B cell (primary cell): ENCODE measurements at regions not wholly inside any gene's neighbourhood (a gene's known extent, or its start where the extent isn't known, plus 50 kb on each side); places are given as distances from the start of the nearest gene placed in this dataset.
A peak's percentile ranks its signal among the peaks of the same experiment; 100 is the strongest.

Source experiments
- ATAC-seq: fragments of 200-7000 bp; cut with Tn5 transposase; one replicate; pipeline ENCODE4 v1.10.0; 2021; ENCODE audit warnings: low read depth, mild to moderate bottlenecking, moderate number of reproducible peaks, moderate library complexity
- CTCF ChIA-PET: fragments of 350-600 bp; sonication (Branson Sonifier 250); formaldehyde crosslinking; loops from one replicate; lab custom pipeline; 2021; ENCODE audit warnings: antibody characterized with exemption, inconsistent platforms; lab: Charles Lee
- POLR2A ChIA-PET: fragments of 350-600 bp; sonication (Branson Sonifier 250); formaldehyde crosslinking; loops from one replicate; lab custom pipeline; 2021; ENCODE audit warnings: antibody characterized with exemption; lab: Charles Lee
- DNase-seq: peaks from one replicate; pipeline ENCODE4 v3.0.0; 2013
- H2AFZ ChIP-seq: 2 replicates; pipeline ENCODE4 v1.6.1; 2012; ENCODE audit warnings: mild to moderate bottlenecking, low read depth, low read length; ENCODE audit not compliant: insufficient read depth, poor library complexity, severe bottlenecking
- H3K27ac ChIP-seq, 2 donors: 1 replicate in 1 of 2; 2 replicates in 1 of 2; pipeline ENCODE4 v1.5.1; 2012 to 2013; ENCODE audit warnings: low read length in 2 of 2, mild to moderate bottlenecking in 2 of 2, moderate library complexity in 1 of 2
- H3K27me3 ChIP-seq, 4 experiments: fragments of 200-600 bp in 1 of 4; sonication (generic) in 1 of 4; replicated peaks in 1 of 4; 1 replicate in 2 of 4; 2 replicates in 2 of 4; pipeline versions ENCODE4 v1.6.1 to v1.7.0; 2013 to 2016; ENCODE audit warnings: low read length in 3 of 4, mild to moderate bottlenecking in 2 of 4, mixed read lengths in 1 of 4, moderate library complexity in 1 of 4; ENCODE audit not compliant: insufficient read depth in 4 of 4, control insufficient read depth in 3 of 4; ENCODE audit errors: control extremely low read depth in 1 of 4
- H3K36me3 ChIP-seq, 2 experiments: replicated peaks in 1 of 2; 1 replicate in 1 of 2; 2 replicates in 1 of 2; pipeline versions ENCODE4 v1.6.1 to v1.7.1; 2013; ENCODE audit warnings: low read length in 1 of 2; ENCODE audit not compliant: insufficient read depth in 2 of 2, control insufficient read depth in 1 of 2; ENCODE audit errors: control extremely low read depth in 1 of 2, extremely low read depth in 1 of 2
- H3K4me1 ChIP-seq, 2 donors: fragments of 200-600 bp in 1 of 2; sonication (generic) in 1 of 2; 1 replicate in 1 of 2; 2 replicates in 1 of 2; pipeline versions ENCODE4 v1.5.1 to v1.6.1; 2013 to 2017; ENCODE audit warnings: low read length in 2 of 2; ENCODE audit not compliant: control insufficient read depth in 2 of 2, insufficient read depth in 2 of 2
- H3K4me2 ChIP-seq: replicated peaks from 2 replicates; pipeline ENCODE3; 2012; ENCODE audit warnings: mild to moderate bottlenecking, low read depth, low read length; ENCODE audit not compliant: poor library complexity, severe bottlenecking
- H3K4me3 ChIP-seq, 5 experiments: fragments of 200-600 bp in 1 of 5; sonication (generic) in 1 of 5; 1 replicate in 3 of 5; 2 replicates in 2 of 5; pipeline versions ENCODE4 v1.5.1 to v1.7.0; 2011 to 2016; ENCODE audit warnings: low read length in 4 of 5, mild to moderate bottlenecking in 4 of 5, low read depth in 2 of 5, control low read depth in 1 of 5, moderate library complexity in 1 of 5; ENCODE audit not compliant: insufficient read depth in 1 of 5; ENCODE audit errors: control extremely low read depth in 1 of 5, extremely low read depth in 1 of 5
- H3K79me2 ChIP-seq: fragments of 200-600 bp; sonication (generic); one replicate; pipeline ENCODE4 v1.6.0; 2016; ENCODE audit warnings: low read length; ENCODE audit not compliant: control insufficient read depth, insufficient read depth
- H3K9ac ChIP-seq: fragments of 200-600 bp; sonication (generic); 2 replicates; pipeline ENCODE4 v1.6.1; 2017; ENCODE audit warnings: mild to moderate bottlenecking, low read length, moderate library complexity
- H3K9me3 ChIP-seq, 3 donors: one replicate each; pipeline versions ENCODE4 v1.6.1 to v1.7.1; 2013; ENCODE audit warnings: low read length in 2 of 3; ENCODE audit not compliant: control insufficient read depth in 2 of 3, insufficient read depth in 1 of 3; ENCODE audit errors: control extremely low read depth in 1 of 3
- H4K20me1 ChIP-seq: 2 replicates; pipeline ENCODE4 v1.6.0; 2012; ENCODE audit warnings: mild to moderate bottlenecking, low read length; ENCODE audit not compliant: insufficient read depth, control insufficient read depth, poor library complexity, severe bottlenecking
- H3K27ac Mint-ChIP-seq: one replicate; pipeline ENCODE4 v1.8.0; 2021; ENCODE audit warnings: mixed read lengths
- H3K27me3 Mint-ChIP-seq: one replicate; pipeline ENCODE4 v1.8.0; 2021; ENCODE audit warnings: mixed read lengths
- H3K4me1 Mint-ChIP-seq: one replicate; pipeline ENCODE4 v1.8.0; 2021; ENCODE audit warnings: mixed read lengths
- H3K4me3 Mint-ChIP-seq: one replicate; pipeline ENCODE4 v1.8.0; 2021; ENCODE audit warnings: mixed read lengths
- H3K9me3 Mint-ChIP-seq: one replicate; pipeline ENCODE4 v1.8.0; 2022; ENCODE audit warnings: mixed read lengths; ENCODE audit not compliant: insufficient read depth
- CTCF ChIP-seq: fragments of 200-600 bp; IDR thresholded peaks from one replicate; pipeline ENCODE4 v1.8.0; 2022; ENCODE audit warnings: antibody characterized with exemption, mild to moderate bottlenecking
- EZH2 ChIP-seq: IDR thresholded peaks from 2 replicates; pipeline ENCODE4 v1.6.1; 2012; ENCODE audit warnings: borderline replicate concordance, low read depth, mild to moderate bottlenecking, moderate library complexity, low read length; ENCODE audit not compliant: insufficient read depth, poor library complexity, severe bottlenecking
- WGBS: methylation state at CpG from one replicate; pipeline ENCODE4 v1.1.5; 2013; ENCODE audit warnings: missing lambda C conversion rate; ENCODE audit not compliant: insufficient coverage; 5-methylcytosine and 5-hydroxymethylcytosine counted together
- intact Hi-C: fragments of 100-400 bp; cut with micrococcal nuclease; formaldehyde crosslinking; loops from one replicate; pipeline ENCODE4 v1.10.0; 2022

GRCh38 chr15:70186152-70186551 lies 88.4 kb upstream of the TLE3 start:
- ChIA-PET POLR2A (no interaction called here), CTCF (no interaction called here)
- H3K79me2 ChIP-seq: no peaks in the 10 kb centered on the region
- peaks cover 0 to 3% (median 0%) of the 10 kb centered on the region in 3 donors for H3K9me3 ChIP-seq
- peaks cover 25% of the 10 kb centered on the region for H3K27me3 Mint-ChIP-seq
- no peak overlapping the region for H2AFZ ChIP-seq
- DNase-seq (no peak), ATAC-seq (peak; percentile 28)
- H3K4me3 Mint-ChIP-seq: no peak overlapping the region
- no peaks in the 10 kb centered on the region for H3K36me3 ChIP-seq
- no peaks in the 10 kb centered on the region for H4K20me1 ChIP-seq
- H3K27me3 ChIP-seq: peaks cover 0 to 7% (median 0%) of the 10 kb centered on the region in 4 experiments
- 84% methylated on average over 5 of the region's 6 CpGs for WGBS
- H3K4me2 ChIP-seq: no peak overlapping the region
- H3K4me1 Mint-ChIP-seq: no peaks in the 10 kb centered on the region
- H3K4me3 ChIP-seq: no peak overlapping the region
- no peaks in the 10 kb centered on the region for H3K4me1 ChIP-seq
- H3K27ac Mint-ChIP-seq: peak overlapping the region; percentile 38
- intact Hi-C loops: no loop called here
- TF ChIP-seq CTCF (no peak), EZH2 (no peak)
- H3K27ac ChIP-seq: no peak overlapping the region
- no peak overlapping the region for H3K9ac ChIP-seq
- H3K9me3 Mint-ChIP-seq: no peaks in the 10 kb centered on the region

- no peaks in the 10 kb centered on the region for H3K4me1 ChIP-seq
- H3K4me1 Mint-ChIP-seq: no peaks in the 10 kb centered on the region
- DNase-seq (no peak), ATAC-seq (no peak)
- intact Hi-C loops: no loop called here
- 100% methylated on average over 1 of the region's 5 CpGs for WGBS
- H3K79me2 ChIP-seq: no peaks in the 10 kb centered on the region
- no peak for TF ChIP-seq EZH2
- TF ChIP-seq CTCF: no peak
- H3K27ac Mint-ChIP-seq: no peak overlapping the region
- H3K4me3 ChIP-seq: no peak overlapping the region
- peaks cover 28% of the 10 kb centered on the region for H3K27me3 Mint-ChIP-seq
- H3K4me2 ChIP-seq: no peak overlapping the region
- no peaks in the 10 kb centered on the region for H3K9me3 Mint-ChIP-seq
- H4K20me1 ChIP-seq: no peaks in the 10 kb centered on the region
- peaks cover 0 to 5% (median 0%) of the 10 kb centered on the region in 3 donors for H3K9me3 ChIP-seq
- CTCF ChIA-PET: no interaction called here
- no peak overlapping the region for H3K9ac ChIP-seq
- H3K4me3 Mint-ChIP-seq: no peak overlapping the region
- no peak overlapping the region for H2AFZ ChIP-seq
- POLR2A ChIA-PET: no interaction called here
- H3K27me3 ChIP-seq: peaks cover 0 to 7% (median 0%) of the 10 kb centered on the region in 4 experiments
- H3K36me3 ChIP-seq: no peaks in the 10 kb centered on the region
- no peak overlapping the region for H3K27ac ChIP-seq
These were observed 87.6 kb upstream of the TLE3 start for GRCh38 chr15:70185251-70185711.
